H9 (cell line): ENCODE measurements at regions not wholly inside any gene's neighbourhood (a gene's known extent, or its start where the extent isn't known, plus 50 kb on each side); places are given as distances from the start of the nearest gene placed in this dataset.

Experiments used
- DNase-seq: peaks from one replicate; pipeline ENCODE4 v3.0.0-alpha.2; 2017
- H2AFZ ChIP-seq: one replicate; pipeline ENCODE4 v1.6.1; 2013; ENCODE audit warnings: mild to moderate bottlenecking, low read length, control low read depth, moderate library complexity
- H2AK5ac ChIP-seq: 2 replicates; pipeline ENCODE4 v1.6.1; 2013; ENCODE audit warnings: low read length, control low read depth, mixed read lengths; ENCODE audit not compliant: insufficient read length
- H2BK120ac ChIP-seq: one replicate; pipeline ENCODE4 v1.6.1; 2013; ENCODE audit warnings: low read depth, mild to moderate bottlenecking, low read length, control low read depth, inconsistent platforms; ENCODE audit not compliant: poor library complexity, severe bottlenecking
- H2BK12ac ChIP-seq: 2 replicates; pipeline ENCODE4 v1.6.1; 2013; ENCODE audit warnings: low read length, control low read depth, mixed read lengths, low read depth; ENCODE audit not compliant: insufficient read length
- H2BK15ac ChIP-seq: 2 replicates; pipeline ENCODE4 v1.6.1; 2013; ENCODE audit warnings: low read depth, low read length, control low read depth
- H2BK20ac ChIP-seq: one replicate; pipeline ENCODE4 v1.6.1; 2013; ENCODE audit warnings: low read depth, mild to moderate bottlenecking, low read length, control low read depth, inconsistent platforms; ENCODE audit not compliant: poor library complexity, severe bottlenecking
- H2BK5ac ChIP-seq: 2 replicates; pipeline ENCODE4 v1.6.1; 2013; ENCODE audit warnings: low read length, control low read depth, mixed read lengths; ENCODE audit not compliant: insufficient read length
- H3K14ac ChIP-seq: 2 replicates; pipeline ENCODE4 v1.6.1; 2013; ENCODE audit warnings: low read length, control low read depth; ENCODE audit not compliant: insufficient read depth
- H3K18ac ChIP-seq: 2 replicates; pipeline ENCODE4 v1.6.1; 2013; ENCODE audit warnings: low read depth, mild to moderate bottlenecking, mixed read lengths, low read length, control low read depth; ENCODE audit not compliant: insufficient read length
- H3K23ac ChIP-seq: 2 replicates; pipeline ENCODE4 v1.6.1; 2013; ENCODE audit warnings: low read length, control low read depth, mixed read lengths, low read depth; ENCODE audit not compliant: insufficient read length
- H3K23me2 ChIP-seq: 2 replicates; pipeline ENCODE4 v1.6.1; 2013; ENCODE audit warnings: low read depth, mild to moderate bottlenecking, mixed read lengths, low read length, control low read depth; ENCODE audit not compliant: insufficient read length, poor library complexity, severe bottlenecking
- H3K27ac ChIP-seq: 2 replicates; pipeline ENCODE4 v1.5.1; 2013; ENCODE audit warnings: low read length, control low read depth, mixed read lengths, low read depth; ENCODE audit not compliant: insufficient read length
- H3K27me3 ChIP-seq: 2 replicates; pipeline ENCODE4 v1.6.1; 2013; ENCODE audit warnings: low read length, control low read depth, inconsistent platforms; ENCODE audit not compliant: insufficient read depth
- H3K4ac ChIP-seq: 2 replicates; pipeline ENCODE4 v1.6.1; 2013; ENCODE audit warnings: low read depth, mild to moderate bottlenecking, control low read depth, inconsistent platforms, low read length, moderate library complexity
- H3K4me1 ChIP-seq: 2 replicates; pipeline ENCODE4 v1.6.1; 2013; ENCODE audit warnings: low read length, control low read depth, inconsistent platforms; ENCODE audit not compliant: insufficient read depth
- H3K4me2 ChIP-seq: 2 replicates; pipeline ENCODE4 v1.6.1; 2013; ENCODE audit warnings: low read length, control low read depth, mixed read lengths; ENCODE audit not compliant: insufficient read length, insufficient read depth
- H3K56ac ChIP-seq: 2 replicates; pipeline ENCODE4 v1.6.1; 2013; ENCODE audit warnings: low read depth, mild to moderate bottlenecking, mixed read lengths, low read length, control low read depth; ENCODE audit not compliant: insufficient read length
- H3K79me1 ChIP-seq: 2 replicates; pipeline ENCODE4 v1.6.1; 2013; ENCODE audit warnings: low read depth, mild to moderate bottlenecking, moderate library complexity, low read length, control low read depth, inconsistent platforms; ENCODE audit not compliant: insufficient read depth, poor library complexity, severe bottlenecking
- H3K79me2 ChIP-seq: 2 replicates; pipeline ENCODE4 v1.6.1; 2013; ENCODE audit warnings: low read length, control low read depth, inconsistent platforms; ENCODE audit not compliant: insufficient read depth
- H3K9ac ChIP-seq: 2 replicates; pipeline ENCODE4 v1.6.1; 2013; ENCODE audit warnings: low read length, control low read depth, mixed read lengths; ENCODE audit not compliant: insufficient read length; ENCODE audit errors: extremely low read depth
- H3K9me3 ChIP-seq: one replicate; pipeline ENCODE4 v1.6.1; 2013; ENCODE audit warnings: low read depth, low read length, inconsistent platforms; ENCODE audit not compliant: control insufficient read depth
- H3T11ph ChIP-seq: one replicate; pipeline ENCODE4 v1.6.1; 2013; ENCODE audit warnings: mild to moderate bottlenecking, low read length, control low read depth, inconsistent platforms
- H4K20me1 ChIP-seq: one replicate; pipeline ENCODE4 v1.6.1; 2013; ENCODE audit not compliant: control insufficient read depth, insufficient read length, insufficient read depth
- H4K5ac ChIP-seq: 2 replicates; pipeline ENCODE4 v1.6.1; 2013; ENCODE audit warnings: low read depth, mild to moderate bottlenecking, mixed read lengths, low read length, control low read depth; ENCODE audit not compliant: insufficient read length
- H4K8ac ChIP-seq: replicated peaks from 2 replicates; pipeline ENCODE4 v1.6.1; 2013; ENCODE audit warnings: low read length, control low read depth, mixed read lengths, low read depth; ENCODE audit not compliant: insufficient read length
- H4K91ac ChIP-seq: 2 replicates; pipeline ENCODE4 v1.6.1; 2013; ENCODE audit warnings: low read depth, mild to moderate bottlenecking, moderate library complexity, mixed read lengths, low read length, control low read depth; ENCODE audit not compliant: insufficient read length
- H3K27ac Mint-ChIP-seq, 3 experiments: 2 replicates in 2 of 3; 3 replicates in 1 of 3; pipeline ENCODE4 v1.8.0; 2020 to 2021; ENCODE audit warnings: mixed read lengths in 3 of 3, mild to moderate bottlenecking in 1 of 3, moderate library complexity in 1 of 3
- H3K27me3 Mint-ChIP-seq: 2 replicates; pipeline ENCODE4 v1.8.0; 2021; ENCODE audit warnings: low read depth, mild to moderate bottlenecking, moderate library complexity, mixed read lengths
- H3K36me3 Mint-ChIP-seq, 3 experiments: 2 replicates in 2 of 3; 3 replicates in 1 of 3; pipeline ENCODE4 v1.8.0; 2020 to 2021; ENCODE audit warnings: low read depth in 3 of 3, mixed read lengths in 3 of 3; ENCODE audit not compliant: insufficient read depth in 1 of 3
- H3K4me1 Mint-ChIP-seq, 2 experiments: 2 replicates each; pipeline ENCODE4 v1.8.0; 2020; ENCODE audit warnings: mixed read lengths in 2 of 2
- H3K4me3 Mint-ChIP-seq, 2 experiments: 2 replicates in 1 of 2; 3 replicates in 1 of 2; pipeline ENCODE4 v1.8.0; 2020 to 2021; ENCODE audit warnings: mild to moderate bottlenecking in 2 of 2, mixed read lengths in 2 of 2, moderate library complexity in 1 of 2
- H3K9me3 Mint-ChIP-seq, 2 experiments: 2 replicates in 1 of 2; 3 replicates in 1 of 2; pipeline ENCODE4 v1.8.0; 2020; ENCODE audit warnings: mild to moderate bottlenecking in 2 of 2, mixed read lengths in 2 of 2, moderate library complexity in 1 of 2
- CTCF ChIP-seq: fragments of 200-600 bp; sonication (generic); conservative IDR thresholded peaks from 3 replicates; pipeline ENCODE4 v1.8.0; 2021; ENCODE audit warnings: antibody characterized with exemption, mild to moderate bottlenecking
- WGBS: extraction: QIAGEN DNeasy Blood & Tissue Kit; methylation state at CpG from one replicate; pipeline ENCODE4 v1.1.7; 2013; ENCODE audit warnings: missing lambda C conversion rate, low lambda C conversion rate, mixed read lengths; ENCODE audit not compliant: insufficient read length; ENCODE audit errors: extremely low coverage; 5-methylcytosine and 5-hydroxymethylcytosine counted together

DNA sequence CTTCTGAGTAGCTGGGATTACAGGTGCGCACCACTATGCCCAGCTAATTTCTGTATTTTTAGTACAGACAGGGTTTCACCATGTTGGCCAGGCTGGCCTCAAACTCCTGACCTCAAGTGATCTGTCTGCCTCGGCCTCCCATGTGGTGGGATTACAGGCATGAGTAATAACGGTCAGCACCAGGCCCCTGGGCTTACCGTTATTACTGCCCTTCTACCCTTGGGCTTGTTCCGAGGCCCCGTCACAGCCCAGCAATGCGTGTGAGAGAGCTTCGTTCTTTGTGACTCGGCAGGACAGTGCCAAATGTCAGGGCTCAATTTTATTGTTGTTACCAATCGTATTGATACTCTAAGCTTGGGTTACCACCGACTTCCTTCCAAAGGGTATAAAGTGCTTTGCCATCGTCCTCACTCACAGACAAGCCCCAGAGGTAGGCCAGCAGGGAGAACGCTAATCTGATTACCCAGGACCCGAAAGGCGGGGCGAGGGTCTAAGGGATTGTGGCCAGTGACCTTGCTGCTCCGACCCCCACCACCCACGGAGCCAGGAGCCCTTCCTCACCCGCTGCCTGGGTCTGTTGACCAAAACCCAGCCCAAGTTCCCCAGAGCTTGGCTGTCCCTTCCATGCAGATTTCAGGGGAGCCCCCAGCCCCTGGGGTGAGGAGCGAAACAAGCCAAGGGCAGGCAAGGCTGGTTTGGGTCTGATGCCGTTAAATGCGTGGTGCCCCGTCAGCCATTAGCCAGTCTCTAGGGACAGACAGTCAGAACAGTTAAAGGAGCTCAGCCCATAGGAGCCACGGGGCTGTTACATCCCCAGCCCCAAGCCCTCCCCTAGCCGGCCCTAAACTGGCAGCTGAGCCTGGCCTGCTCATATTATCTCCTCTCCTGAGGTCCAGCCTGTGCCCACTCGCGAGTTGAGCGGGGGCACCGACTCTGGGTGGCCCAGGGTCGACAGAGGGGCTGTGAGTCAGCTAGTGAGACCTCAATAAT lies 54.9 kb upstream of the CASZ1 start:
- no peak overlapping the region for H2BK20ac ChIP-seq
- no peak overlapping the region for H3K14ac ChIP-seq
- H3K23me2 ChIP-seq = no peaks in the 10 kb centered on the region
- no peak overlapping the region for H3T11ph ChIP-seq
- no peaks in the 10 kb centered on the region for H3K4me1 ChIP-seq
- H3K27ac Mint-ChIP-seq = no peak overlapping the region; a peak in 1 of 7 replicates
- H3K36me3 Mint-ChIP-seq = peaks cover 0 to 6% (median 3%) of the 10 kb centered on the region in 3 experiments; a peak in 4 of 7 replicates
- H3K27ac ChIP-seq = no peak overlapping the region
- H3K9me3 ChIP-seq = no peaks in the 10 kb centered on the region
- no peak overlapping the region for H3K9ac ChIP-seq
- no peak overlapping the region for H3K56ac ChIP-seq
- no peak overlapping the region for H3K4me2 ChIP-seq
- peaks cover 7% of the 10 kb centered on the region for H3K27me3 Mint-ChIP-seq
- H2BK5ac ChIP-seq = no peak overlapping the region
- no peak overlapping the region for H4K91ac ChIP-seq
- no peak overlapping the region for H2BK15ac ChIP-seq
- WGBS = no CpG with 5 or more reads among the region's 30 CpGs
- no peak overlapping the region for H3K4ac ChIP-seq
- no peak overlapping the region for H3K23ac ChIP-seq
- H4K5ac ChIP-seq = no peak overlapping the region
- no peak overlapping the region for H2AFZ ChIP-seq
- no peak overlapping the region for H3K18ac ChIP-seq
- H3K27me3 ChIP-seq = no peaks in the 10 kb centered on the region
- no peak overlapping the region for H2AK5ac ChIP-seq
- H4K8ac ChIP-seq = no peak overlapping the region
- peaks cover 5% of the 10 kb centered on the region in 2 experiments for H3K9me3 Mint-ChIP-seq
- no peak for TF ChIP-seq CTCF
- no peak overlapping the region for H2BK12ac ChIP-seq
- no peaks in the 10 kb centered on the region for H3K79me2 ChIP-seq
- no peaks in the 10 kb centered on the region for H4K20me1 ChIP-seq
- no peak overlapping the region for H2BK120ac ChIP-seq
- DNase-seq = no peak
- 0 out of 4 replicates have a peak, but pooled peaks cover 0 to 6% of the 10 kb centered on the region in 2 experiments for H3K4me1 Mint-ChIP-seq
- no peak overlapping the region for H3K4me3 Mint-ChIP-seq
- H3K79me1 ChIP-seq = no peaks in the 10 kb centered on the region
